ENCODE measurements at regions not wholly inside any gene's neighbourhood (a gene's known extent, or its start where the extent isn't known, plus 50 kb on each side); places are given as distances from the start of the nearest gene placed in this dataset.

DNA sequence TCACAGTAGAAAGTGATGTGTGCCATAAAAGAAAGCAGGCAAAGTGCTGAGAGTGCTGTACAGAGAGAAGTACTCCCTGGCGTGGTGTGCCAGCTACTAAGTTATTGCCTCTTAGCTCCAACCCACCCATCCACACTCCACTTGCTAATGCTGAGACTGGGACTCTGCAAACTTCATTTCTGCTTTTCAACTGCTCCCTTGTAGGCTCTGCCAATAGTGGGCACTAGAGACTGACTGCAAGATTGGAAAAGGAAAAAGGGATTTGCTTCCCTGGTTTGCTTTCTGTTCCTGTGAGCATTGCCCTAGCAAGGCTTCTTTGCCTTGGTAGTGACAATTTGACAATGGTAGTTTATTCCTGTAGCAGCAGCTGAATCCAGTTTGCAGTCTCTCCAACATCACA is 56.5 kb upstream of the TMEM108 start:
- H3K79me2 ChIP-seq (ENCODE audit: insufficient read depth) = no peaks in the 10 kb centered on the region
- CTCF ChIA-PET = no interaction called here
- H3F3A ChIP-seq (replicated peaks; ENCODE audit: insufficient read depth) = no peaks in the 10 kb centered on the region
- no peak overlapping the region for H3K4me2 ChIP-seq
- no peaks in the 10 kb centered on the region for H3K36me3 ChIP-seq (replicated peaks in 1 of 2; ENCODE audit: control insufficient read depth in 1 of 2, insufficient read depth in 2 of 2, low read length in 1 of 2)
- no peak overlapping the region for H2AFZ ChIP-seq (ENCODE audit: low read depth)
- H3K9ac ChIP-seq = no peak overlapping the region
- H3K9me2 ChIP-seq = no peaks in the 10 kb centered on the region
- WGBS (ENCODE audit: low lambda C conversion rate) = 57% methylated on average over 1 of the region's 1 CpG
- no peak for TF ChIP-seq EP300 (IDR thresholded peaks at IDR 0.05; ENCODE audit: borderline replicate concordance in 1 of 2, low read depth in 1 of 2, low read length in 1 of 2)
- TF ChIP-seq RAD21 (IDR thresholded peaks at IDR 0.05; ENCODE audit: low read length) = peak; percentile 41
- H3K9me3 ChIP-seq = no peaks in the 10 kb centered on the region
- no peak overlapping the region for H3K4me3 ChIP-seq (ENCODE audit: low read depth in 2 of 2, low read length in 1 of 2)
- no peaks in the 10 kb centered on the region for H3K4me1 ChIP-seq (ENCODE audit: control insufficient read depth in 1 of 2, insufficient read depth in 2 of 2, low read depth in 1 of 2, low read length in 1 of 2)
- POLR2A ChIA-PET = no interaction called here
- H3K27me3 ChIP-seq (ENCODE audit: insufficient read depth) = no peaks in the 10 kb centered on the region
- no peak for DNase-seq
- H4K20me1 ChIP-seq (ENCODE audit: insufficient read depth) = no peaks in the 10 kb centered on the region
- no peak overlapping the region for H3K27ac ChIP-seq (ENCODE audit: low read depth in 2 of 2, low read length in 1 of 2)

- no peak overlapping the region for H3K9ac ChIP-seq
Observed at GRCh38 chr3:132980102-132980501, 58.1 kb upstream of the TMEM108 start.

More at GRCh38 chr3:132980102-132980501, 58.1 kb upstream of the TMEM108 start:
- WGBS (ENCODE audit: low lambda C conversion rate) = 21% methylated on average over 2 of the region's 2 CpGs
- Histone ChIP-seq H3K9me3 (no peaks in the 10 kb centered on the region), H3K36me3 (replicated peaks in 1 of 2; ENCODE audit: control insufficient read depth in 1 of 2, insufficient read depth in 2 of 2, low read length in 1 of 2) (no peaks in the 10 kb centered on the region), H2AFZ (ENCODE audit: low read depth) (no peak overlapping the region), H3K4me2 (no peak overlapping the region), H4K20me1 (ENCODE audit: insufficient read depth) (no peaks in the 10 kb centered on the region), H3K9me2 (no peaks in the 10 kb centered on the region), H3K4me1 (ENCODE audit: control insufficient read depth in 1 of 2, insufficient read depth in 2 of 2, low read depth in 1 of 2, low read length in 1 of 2) (no peaks in the 10 kb centered on the region), H3K27ac (ENCODE audit: low read depth in 2 of 2, low read length in 1 of 2) (no peak overlapping the region), H3K27me3 (ENCODE audit: insufficient read depth) (no peaks in the 10 kb centered on the region), H3K79me2 (ENCODE audit: insufficient read depth) (no peaks in the 10 kb centered on the region), H3F3A (replicated peaks; ENCODE audit: insufficient read depth) (no peaks in the 10 kb centered on the region), H3K4me3 (ENCODE audit: low read depth in 2 of 2, low read length in 1 of 2) (no peak overlapping the region)
- ChIA-PET POLR2A (no interaction called here), CTCF (interaction anchor here (1.7 kb wide), 1 partner anchor 62 kb away, joined by 4 read pairs; no protein-coding TSS in a partner anchor)
- no peak for TF ChIP-seq NRF1 (IDR thresholded peaks at IDR 0.05; ENCODE audit: low read depth, low read length)
- TF ChIP-seq RAD21 (IDR thresholded peaks at IDR 0.05; ENCODE audit: low read length) = no peak
- no peak for TF ChIP-seq RXRA (IDR thresholded peaks at IDR 0.05; ENCODE audit: borderline replicate concordance, low read depth)
- no peak for TF ChIP-seq SIN3A (IDR thresholded peaks at IDR 0.05; ENCODE audit: borderline replicate concordance, low read depth, low read length)
- TF ChIP-seq, protein P1, sequence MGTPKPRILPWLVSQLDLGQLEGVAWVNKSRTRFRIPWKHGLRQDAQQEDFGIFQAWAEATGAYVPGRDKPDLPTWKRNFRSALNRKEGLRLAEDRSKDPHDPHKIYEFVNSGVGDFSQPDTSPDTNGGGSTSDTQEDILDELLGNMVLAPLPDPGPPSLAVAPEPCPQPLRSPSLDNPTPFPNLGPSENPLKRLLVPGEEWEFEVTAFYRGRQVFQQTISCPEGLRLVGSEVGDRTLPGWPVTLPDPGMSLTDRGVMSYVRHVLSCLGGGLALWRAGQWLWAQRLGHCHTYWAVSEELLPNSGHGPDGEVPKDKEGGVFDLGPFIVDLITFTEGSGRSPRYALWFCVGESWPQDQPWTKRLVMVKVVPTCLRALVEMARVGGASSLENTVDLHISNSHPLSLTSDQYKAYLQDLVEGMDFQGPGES (IDR thresholded peaks at IDR 0.05; ENCODE audit: low read depth, low read length) = no peak
- no peak for TF ChIP-seq MEF2A (IDR thresholded peaks at IDR 0.05; ENCODE audit: borderline replicate concordance, low read depth)
- no peak for TF ChIP-seq TEAD4 (IDR thresholded peaks at IDR 0.05; ENCODE audit: borderline replicate concordance, insufficient read depth)
- TF ChIP-seq, protein P2, sequence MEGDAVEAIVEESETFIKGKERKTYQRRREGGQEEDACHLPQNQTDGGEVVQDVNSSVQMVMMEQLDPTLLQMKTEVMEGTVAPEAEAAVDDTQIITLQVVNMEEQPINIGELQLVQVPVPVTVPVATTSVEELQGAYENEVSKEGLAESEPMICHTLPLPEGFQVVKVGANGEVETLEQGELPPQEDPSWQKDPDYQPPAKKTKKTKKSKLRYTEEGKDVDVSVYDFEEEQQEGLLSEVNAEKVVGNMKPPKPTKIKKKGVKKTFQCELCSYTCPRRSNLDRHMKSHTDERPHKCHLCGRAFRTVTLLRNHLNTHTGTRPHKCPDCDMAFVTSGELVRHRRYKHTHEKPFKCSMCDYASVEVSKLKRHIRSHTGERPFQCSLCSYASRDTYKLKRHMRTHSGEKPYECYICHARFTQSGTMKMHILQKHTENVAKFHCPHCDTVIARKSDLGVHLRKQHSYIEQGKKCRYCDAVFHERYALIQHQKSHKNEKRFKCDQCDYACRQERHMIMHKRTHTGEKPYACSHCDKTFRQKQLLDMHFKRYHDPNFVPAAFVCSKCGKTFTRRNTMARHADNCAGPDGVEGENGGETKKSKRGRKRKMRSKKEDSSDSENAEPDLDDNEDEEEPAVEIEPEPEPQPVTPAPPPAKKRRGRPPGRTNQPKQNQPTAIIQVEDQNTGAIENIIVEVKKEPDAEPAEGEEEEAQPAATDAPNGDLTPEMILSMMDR (IDR thresholded peaks at IDR 0.05) = no peak
- TF ChIP-seq, protein P3, sequence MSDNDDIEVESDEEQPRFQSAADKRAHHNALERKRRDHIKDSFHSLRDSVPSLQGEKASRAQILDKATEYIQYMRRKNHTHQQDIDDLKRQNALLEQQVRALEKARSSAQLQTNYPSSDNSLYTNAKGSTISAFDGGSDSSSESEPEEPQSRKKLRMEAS (IDR thresholded peaks at IDR 0.05; ENCODE audit: low read depth) = no peak
- no peak for TF ChIP-seq RCOR1 (IDR thresholded peaks at IDR 0.05; ENCODE audit: low read length)
- no peak for TF ChIP-seq RFX5 (IDR thresholded peaks at IDR 0.05; ENCODE audit: low read length)
- TF ChIP-seq, protein P4, sequence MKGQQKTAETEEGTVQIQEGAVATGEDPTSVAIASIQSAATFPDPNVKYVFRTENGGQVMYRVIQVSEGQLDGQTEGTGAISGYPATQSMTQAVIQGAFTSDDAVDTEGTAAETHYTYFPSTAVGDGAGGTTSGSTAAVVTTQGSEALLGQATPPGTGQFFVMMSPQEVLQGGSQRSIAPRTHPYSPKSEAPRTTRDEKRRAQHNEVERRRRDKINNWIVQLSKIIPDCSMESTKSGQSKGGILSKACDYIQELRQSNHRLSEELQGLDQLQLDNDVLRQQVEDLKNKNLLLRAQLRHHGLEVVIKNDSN (IDR thresholded peaks at IDR 0.05; ENCODE audit: borderline replicate concordance, low read depth) = no peak
- TF ChIP-seq, protein P5, sequence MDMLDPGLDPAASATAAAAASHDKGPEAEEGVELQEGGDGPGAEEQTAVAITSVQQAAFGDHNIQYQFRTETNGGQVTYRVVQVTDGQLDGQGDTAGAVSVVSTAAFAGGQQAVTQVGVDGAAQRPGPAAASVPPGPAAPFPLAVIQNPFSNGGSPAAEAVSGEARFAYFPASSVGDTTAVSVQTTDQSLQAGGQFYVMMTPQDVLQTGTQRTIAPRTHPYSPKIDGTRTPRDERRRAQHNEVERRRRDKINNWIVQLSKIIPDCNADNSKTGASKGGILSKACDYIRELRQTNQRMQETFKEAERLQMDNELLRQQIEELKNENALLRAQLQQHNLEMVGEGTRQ (IDR thresholded peaks at IDR 0.05; ENCODE audit: borderline replicate concordance, low read depth, low read length) = no peak
- TF ChIP-seq FOXM1 (IDR thresholded peaks at IDR 0.05; ENCODE audit: low read depth) = no peak
- TF ChIP-seq SMC3 (IDR thresholded peaks at IDR 0.05; ENCODE audit: low read depth, low read length) = no peak
- TF ChIP-seq, protein P6, sequence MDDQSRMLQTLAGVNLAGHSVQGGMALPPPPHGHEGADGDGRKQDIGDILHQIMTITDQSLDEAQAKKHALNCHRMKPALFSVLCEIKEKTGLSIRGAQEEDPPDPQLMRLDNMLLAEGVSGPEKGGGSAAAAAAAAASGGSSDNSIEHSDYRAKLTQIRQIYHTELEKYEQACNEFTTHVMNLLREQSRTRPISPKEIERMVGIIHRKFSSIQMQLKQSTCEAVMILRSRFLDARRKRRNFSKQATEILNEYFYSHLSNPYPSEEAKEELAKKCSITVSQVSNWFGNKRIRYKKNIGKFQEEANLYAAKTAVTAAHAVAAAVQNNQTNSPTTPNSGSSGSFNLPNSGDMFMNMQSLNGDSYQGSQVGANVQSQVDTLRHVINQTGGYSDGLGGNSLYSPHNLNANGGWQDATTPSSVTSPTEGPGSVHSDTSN (IDR thresholded peaks at IDR 0.05) = no peak
- TF ChIP-seq CHD2 (IDR thresholded peaks at IDR 0.05; ENCODE audit: low read length, partially characterized antibody) = no peak
- no peak for DNase-seq
